HG02623 (cell line): ENCODE measurements at regions not wholly inside any gene's neighbourhood (a gene's known extent, or its start where the extent isn't known, plus 50 kb on each side); places are given as distances from the start of the nearest gene placed in this dataset.
"Not testable (repeated sequence)": the region's sequence is repeated elsewhere in the genome, so short reads cannot be mapped to it uniquely, and the experiment has no call there.

Experiments used
- ATAC-seq: cut with Tn5 transposase; IDR thresholded peaks from one replicate; pipeline ENCODE4 v1.9.1; 2021; ENCODE audit warnings: moderate library complexity; ENCODE audit not compliant: unreplicated experiment

DNA sequence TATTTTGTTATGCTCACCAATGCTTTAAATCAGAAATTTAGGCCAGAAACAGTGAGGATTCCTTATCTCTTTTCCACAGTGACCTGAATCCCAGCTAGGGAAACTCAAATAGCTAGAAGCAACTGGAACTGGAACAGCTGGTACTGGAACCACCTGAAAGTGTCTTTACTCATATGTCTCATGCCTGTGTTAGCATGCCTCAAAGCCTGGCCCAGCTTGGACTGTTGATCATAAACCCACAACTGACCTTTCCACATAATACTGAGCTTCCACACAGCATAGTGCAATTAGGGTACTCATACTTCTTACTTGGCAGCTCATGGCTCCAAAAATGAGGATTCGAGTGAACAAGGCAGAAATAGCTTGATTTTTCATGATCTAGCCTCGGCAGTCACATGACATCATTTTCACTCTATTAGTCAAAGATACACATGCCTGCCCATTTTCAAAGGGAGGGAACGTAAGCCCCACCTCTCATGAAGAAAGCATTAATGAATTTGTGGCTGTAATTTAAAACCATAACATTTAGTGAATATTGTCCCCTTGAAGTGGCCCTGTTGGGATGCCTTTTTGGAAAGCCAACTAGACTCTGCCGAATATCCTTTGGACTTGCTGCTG is 80.8 kb upstream of the ACSL1 start:
- ATAC-seq: no peak

DNA sequence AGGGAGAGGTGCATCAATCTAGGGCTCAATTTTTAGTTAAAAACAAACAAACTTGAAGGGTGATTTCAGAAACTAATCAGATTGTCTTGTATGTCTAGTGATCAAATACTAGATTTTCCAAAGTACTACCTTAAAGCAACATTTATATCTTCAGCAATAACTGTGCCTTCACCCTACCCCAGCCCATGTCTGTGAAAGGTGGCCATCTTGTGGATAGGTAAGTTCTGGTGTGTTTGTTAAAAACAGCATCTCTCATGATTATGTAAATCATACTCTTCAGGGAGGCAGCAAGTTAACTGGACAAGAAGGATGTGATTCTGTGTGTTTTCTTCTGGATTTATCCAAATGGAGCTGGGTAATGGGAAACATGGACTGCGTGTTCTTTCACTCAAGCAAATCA is 81.4 kb upstream of the ACSL1 start:
- ATAC-seq: peak; percentile 58

DNA sequence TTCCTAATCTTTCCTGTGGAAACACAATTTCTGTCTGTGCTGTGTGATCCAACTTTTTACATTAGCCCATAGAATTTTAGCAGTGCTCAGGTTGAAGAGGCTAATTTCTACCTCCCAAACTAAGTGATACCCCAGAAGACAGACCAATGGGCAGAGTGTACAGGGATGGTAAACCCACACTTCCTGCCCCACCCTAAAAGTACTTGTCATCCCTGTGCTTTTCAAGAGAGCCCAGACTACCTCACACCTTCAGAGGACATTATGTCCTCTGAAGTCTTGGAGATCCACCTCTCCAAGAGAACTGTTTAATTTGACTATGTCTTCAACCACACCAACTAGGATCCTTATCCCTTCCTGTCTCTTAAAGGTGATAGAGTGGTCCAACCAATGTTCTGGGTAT is 82.0 kb upstream of the ACSL1 start:
- no peak for ATAC-seq

DNA sequence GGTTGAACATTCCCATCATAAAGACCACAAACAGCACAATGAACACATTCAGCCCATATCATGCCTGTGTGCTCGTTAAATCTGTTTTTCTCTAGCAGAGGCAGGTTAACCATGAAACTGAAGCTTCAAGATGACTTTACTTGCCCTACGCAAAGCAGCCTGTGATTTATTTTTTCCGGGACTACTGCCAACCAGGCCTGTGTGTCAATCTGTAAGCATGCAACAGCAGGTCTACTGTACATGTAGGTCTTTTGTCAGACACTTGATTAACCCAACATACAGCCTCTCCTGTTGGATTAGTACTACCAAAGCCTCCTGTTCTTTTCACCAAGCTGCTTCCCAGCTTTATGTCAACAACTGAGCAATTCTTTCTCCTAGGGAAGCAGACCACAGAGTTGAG is 85.5 kb upstream of the ACSL1 start:
- no peak for ATAC-seq

DNA sequence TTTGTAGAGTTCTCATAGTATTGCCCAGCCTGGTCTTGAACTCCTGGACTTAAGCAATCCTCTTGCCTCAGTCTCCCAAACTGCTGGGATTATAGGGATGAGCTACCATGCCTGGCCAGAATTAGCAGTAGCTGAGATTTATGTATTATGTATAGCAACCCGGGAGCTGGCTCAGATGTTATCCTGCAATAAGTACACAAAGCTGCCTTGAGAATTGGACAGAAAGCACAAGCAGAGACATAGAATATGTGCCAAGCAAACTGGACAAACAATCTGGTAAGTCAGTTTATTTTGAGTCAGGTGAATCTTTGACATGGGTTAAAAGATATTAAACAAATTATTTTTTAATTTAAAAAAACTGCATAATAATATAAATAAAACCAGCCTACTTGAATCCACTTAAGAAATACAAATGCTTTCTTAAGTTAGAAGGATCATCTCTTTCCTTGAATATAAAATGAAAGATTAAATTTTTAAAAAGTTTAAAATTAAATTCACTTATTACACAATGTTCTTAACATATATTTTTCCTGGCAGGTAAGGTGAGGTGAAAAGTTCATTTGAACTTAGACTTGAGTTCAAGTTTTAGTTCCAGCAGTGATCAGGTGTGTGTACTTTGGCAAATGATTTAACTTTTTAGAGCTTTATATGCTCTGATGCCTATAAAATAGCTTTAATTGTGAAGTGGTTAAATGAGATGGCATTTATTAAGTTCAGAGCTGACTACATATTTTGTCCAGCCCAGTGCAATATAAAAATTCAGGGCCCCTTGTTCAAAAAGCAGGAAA is 87.8 kb upstream of the ACSL1 start:
- no peak for ATAC-seq

DNA sequence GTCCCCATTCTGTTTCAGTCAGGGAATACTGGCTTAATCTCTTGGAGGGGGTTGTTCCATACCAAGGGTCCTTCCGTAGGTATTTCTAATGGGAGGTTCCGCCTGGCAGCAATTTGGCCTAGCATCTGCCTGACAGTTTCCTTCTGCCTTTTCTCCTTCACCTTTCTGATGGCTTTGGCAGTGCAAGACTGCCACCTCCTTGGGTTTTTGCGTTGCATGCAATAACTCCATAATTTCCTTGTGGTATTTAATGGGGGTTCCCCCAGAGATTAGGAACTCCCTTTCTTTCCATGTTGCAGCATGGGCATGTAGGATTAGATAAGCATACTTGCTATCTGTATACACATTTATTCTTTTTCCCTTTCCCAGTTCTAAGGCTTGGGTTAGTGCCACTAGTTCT is 93.0 kb upstream of the ACSL1 start:
- ATAC-seq: not testable (repeated sequence)

DNA sequence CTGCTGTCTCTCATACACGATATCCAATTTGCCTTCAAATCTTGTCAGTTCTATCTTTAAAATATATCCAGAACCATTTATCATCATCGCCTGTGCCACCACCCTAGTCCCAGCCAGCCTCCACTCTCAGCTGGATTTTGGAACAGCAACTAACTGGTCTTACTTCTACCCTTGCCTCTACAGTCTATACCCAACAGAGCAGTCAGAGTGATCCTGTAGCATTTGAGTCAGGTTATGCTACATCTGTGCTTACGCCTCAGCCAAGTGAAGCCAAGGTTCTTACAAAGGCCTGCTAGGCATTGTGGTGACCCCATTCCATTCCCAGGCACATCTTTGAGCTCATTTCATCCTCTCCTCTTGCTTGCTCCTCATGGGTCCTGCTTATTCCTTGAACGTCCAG is 95.7 kb upstream of the ACSL1 start:
- no peak for ATAC-seq

DNA sequence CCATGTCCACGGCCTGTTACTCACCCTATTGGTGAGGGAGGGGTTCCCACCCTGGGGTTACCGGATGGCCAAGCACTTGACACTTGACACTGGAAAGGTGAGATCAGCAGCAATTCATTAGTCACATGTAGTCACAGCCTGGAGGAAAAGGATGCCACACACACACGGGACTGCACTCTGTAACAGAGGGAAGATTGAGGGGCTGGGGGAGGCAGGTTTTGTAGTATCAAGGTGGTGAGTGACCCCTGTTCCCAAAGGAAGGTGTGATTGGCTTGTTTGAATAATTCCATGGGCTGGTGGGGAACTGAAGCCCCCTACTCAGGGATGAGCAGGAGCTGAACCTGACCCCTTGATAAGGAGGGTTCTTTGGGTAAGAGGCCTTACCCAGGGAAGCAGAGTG is 96.0 kb upstream of the HELT start:
- no peak for ATAC-seq

DNA sequence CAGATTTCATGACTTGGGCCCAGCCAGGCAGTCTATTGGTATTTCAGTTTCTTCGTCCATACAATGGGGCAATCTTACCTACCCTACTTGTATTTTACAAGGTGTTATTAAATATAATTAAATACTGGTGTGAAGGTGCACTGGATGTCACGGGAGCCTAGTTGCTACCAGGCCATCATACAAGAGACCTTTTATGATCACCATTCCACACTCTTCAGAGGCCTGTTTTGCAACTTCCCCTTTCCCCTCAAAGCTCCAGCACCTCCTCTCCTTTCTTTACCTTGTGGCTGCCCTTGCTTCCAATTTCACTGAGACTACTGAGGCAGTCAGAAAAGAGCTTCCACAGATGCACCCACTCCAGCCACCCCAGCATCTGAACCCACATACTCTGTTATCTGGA is 93.8 kb upstream of the HELT start:
- ATAC-seq: no peak

DNA sequence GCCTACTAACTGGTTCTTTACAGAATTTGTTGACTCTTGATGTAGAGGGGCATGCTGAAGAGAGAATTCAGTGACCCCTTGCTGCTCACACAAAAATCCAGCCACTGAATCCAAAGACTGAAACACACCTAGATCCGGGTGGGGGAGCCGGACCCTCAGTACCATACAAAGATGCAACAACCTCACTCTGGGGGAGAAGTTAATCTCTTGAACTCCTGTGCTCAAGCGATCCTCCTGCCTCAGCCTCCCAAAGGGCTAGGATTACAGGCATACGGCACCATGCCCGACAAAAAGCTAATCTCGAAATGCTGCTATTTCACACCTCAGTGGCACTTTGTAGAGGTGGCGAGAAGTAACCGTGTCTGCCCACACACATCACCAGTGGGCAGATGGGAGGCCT is 88.8 kb upstream of the HELT start:
- ATAC-seq: no peak

DNA sequence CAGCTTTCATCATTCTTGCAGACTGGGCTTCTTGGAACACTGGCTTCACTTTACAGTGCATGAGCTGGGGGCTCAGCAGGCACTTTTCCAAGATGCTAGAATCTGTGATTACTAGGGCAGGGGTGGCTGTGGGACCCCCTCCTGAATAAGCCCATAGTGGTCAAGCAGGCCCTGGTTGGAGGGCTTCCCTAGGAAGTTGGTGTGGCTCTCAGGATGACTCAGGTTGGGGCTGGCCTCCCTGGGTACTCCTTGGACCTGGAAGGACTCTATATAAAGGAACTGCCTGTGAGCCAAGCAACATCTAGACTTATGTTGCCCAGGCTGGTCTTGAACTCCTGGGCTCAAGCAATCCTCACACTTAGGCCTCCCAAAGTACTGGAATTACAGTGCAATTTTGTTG is 88.3 kb upstream of the HELT start:
- no peak for ATAC-seq

DNA sequence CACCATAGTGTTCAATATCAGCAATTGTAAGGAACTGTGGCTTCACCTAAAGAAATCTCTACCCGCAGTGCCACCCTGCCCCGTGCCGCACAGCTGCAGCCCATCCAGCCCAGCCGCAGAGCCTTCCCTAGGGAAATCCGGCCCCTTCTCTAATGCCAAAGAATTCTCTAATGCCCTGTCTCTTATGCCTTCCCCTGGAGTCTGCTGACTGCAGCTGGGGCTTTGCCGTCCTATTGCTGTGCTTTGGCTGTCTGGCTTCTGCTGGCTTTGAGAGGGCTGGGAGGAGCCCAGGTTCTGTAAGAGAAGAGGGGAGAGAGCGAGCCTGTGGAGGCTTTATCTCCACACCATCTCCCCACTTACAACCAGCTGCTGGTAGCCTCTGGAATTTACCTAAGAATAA is 85.9 kb upstream of the HELT start:
- no peak for ATAC-seq

DNA sequence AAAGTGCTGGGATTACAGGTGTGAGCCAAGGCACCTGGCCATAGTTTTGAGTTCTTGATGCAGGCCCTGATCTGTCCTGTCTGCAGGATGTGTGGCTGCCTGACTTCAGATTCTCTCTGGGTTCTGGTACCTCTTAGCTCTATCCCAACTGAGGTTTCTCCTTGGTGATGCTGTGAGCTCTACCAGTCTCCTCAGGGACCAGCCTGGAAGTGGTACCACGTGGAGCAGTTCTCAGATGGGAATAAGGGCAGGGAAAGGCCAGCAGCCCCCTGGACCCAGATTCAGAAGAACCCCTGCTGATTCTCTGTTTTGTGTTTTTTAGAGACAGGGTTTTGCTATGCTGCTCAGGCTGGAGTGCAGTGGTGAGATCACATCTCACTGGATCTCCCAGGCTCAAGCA is 85.0 kb upstream of the HELT start:
- ATAC-seq: no peak

DNA sequence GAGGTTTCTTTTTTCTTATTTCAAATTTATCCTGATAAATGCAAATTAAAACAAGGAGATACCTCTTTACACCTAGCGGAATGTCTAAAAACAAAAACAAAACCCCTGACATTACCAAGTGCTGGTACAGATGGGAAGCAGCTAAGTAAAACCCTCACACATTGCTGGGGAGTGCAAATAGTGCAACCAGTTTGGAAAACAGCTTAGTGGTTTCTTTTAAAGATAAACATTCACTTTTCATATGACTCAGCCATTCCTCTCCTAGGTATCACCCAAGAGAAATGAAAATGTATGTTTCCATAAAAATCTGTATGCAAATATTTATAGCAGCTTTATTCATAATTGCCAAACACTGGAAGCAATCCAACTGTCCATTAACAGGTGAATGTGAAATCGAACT is 84.1 kb upstream of the HELT start:
- ATAC-seq: no peak

DNA sequence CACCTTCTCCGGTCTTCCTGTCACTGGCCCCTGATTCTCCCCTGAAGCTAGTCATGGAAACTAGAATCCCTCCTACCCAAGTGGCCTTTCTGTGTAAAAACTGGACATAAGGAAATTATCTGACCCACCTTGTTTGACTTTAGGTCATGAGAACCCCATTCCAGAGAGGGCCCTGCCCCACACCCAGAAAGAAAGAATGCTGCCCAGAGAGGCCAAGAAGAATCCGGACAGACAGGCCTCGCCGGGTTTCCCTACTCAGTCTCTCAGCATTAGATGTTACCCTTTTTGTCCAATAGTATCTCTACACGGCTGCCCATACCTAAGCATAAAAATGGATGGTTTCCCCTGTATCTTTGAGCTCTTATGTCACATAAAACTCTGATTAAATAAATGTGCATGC is 83.3 kb upstream of the HELT start:
- ATAC-seq: no peak

DNA sequence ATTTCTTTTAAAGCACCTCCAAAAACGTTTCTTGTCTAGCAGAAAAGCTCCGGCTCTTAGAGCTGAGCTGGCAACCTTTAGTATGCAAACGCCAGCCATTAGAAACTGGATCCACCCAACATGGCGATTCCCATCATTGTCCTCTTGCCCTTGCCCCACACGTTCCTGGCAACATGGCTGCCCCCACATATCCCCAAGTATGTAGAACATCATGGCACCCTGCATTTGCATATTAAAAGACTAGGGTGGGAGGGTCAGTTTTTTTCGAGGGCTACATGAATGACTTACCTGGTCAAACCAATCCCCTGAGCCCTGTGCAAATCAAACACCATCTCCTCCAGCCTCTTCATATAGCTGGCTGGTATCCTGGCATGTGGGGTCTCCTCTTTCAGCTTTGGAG is 82.2 kb upstream of the HELT start:
- ATAC-seq: no peak

DNA sequence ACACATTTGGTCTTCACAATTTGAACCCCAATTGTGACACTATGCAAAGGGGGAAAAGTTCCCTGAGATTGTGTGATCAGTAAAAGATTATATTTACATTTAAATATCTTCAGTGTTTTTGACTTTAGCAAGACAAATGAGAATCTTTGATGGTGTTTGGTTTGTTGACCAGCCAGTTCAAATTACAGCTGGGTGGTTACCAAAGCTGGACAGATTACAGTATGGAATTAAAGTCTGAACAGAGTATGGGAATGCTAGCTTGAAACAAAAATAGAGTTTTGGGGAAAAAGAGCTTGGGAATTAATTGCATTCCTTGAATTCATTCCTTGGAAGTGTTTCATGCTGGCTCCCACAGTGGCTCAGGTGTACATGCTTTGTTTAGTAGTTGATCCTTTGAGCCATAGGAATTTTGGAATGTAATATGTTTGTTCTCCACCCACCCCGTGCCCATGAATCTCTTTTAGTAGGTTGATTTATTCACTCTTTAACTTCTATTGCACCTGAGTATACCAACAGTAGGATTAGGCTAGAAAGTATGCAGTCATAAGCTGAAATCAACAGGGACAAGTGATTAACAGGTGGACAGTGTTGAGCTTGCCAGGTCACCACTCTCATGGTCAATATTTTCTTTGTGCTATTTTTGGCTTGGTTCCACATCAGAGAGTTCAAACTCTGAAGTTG is 81.1 kb upstream of the HELT start:
- no peak for ATAC-seq

DNA sequence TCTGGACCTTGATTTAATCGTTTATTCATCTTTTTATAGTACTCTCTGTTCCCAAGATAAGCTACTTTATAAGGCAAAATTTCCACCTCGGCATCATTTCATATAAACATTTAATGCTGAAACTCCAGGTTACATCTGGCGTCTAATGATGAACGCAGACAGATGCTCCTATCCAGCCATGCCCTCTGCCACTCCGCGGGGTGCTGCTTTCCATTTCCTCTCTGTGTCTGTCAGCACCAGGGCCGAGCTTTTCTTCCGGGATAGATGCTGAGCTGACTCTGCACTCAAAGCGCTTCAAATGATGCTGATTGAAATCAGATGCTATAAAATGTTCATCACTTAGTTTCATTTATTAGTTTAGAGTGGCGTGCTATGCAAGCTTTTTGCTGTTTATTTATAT is 80.5 kb upstream of the HELT start:
- no peak for ATAC-seq

DNA sequence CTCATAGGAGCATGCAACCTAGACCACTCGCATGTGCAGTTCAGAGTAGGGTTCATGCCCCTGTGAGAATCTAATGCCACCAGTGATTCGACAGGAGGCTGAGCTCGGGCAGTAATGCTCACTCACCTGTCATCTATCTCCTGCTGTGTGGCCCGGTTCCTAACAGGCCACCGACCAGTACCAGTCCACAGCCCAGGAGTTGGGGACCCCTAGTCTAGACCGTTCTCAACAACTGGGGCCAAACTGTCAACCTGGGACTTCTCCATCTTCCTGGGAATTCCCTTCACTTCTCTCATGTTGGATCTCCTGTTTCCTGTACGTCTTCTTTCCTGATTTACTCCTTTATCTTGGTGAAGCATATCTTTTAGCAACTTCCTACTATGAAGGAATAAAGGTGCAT is 79.4 kb upstream of the HELT start:
- no peak for ATAC-seq

DNA sequence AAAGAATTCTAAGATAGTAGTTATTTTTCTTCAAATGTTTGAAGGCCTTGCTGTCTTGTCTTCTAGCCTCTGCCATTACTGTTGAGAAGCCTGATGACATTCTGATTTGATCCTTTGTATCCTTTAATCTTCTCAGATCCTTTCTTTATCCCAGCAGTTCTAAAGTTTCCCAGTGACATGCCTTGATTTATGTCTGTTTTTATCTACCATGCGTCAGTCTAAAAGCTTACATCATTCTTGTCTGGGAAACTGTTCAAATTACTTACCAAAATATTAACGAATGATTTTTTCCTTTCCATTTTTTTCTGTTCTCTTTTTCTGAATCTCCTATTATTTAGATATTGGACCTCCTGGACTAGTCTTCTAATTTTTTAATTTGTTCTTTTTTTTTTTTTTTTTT is 78.3 kb upstream of the HELT start:
- ATAC-seq: no peak

DNA sequence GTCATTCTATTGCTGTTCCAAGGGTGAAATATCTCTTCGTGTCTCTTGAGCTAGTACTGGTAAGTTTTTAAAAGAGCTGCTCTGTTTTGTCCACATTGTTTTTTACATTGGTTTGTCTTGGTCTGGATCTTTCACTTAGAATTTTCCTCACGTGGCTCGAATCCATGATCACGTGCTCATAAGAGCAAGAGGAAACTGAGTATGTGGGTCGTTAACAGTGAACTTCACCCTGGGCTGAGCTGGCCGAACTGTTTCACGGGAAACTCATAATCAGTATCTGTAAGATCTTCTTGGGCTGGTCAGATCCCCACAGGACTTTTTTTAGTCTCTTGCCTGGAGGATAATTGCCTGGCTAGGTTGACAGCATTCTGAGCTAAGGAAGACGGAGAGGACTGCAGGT is 77.8 kb upstream of the HELT start:
- no peak for ATAC-seq

DNA sequence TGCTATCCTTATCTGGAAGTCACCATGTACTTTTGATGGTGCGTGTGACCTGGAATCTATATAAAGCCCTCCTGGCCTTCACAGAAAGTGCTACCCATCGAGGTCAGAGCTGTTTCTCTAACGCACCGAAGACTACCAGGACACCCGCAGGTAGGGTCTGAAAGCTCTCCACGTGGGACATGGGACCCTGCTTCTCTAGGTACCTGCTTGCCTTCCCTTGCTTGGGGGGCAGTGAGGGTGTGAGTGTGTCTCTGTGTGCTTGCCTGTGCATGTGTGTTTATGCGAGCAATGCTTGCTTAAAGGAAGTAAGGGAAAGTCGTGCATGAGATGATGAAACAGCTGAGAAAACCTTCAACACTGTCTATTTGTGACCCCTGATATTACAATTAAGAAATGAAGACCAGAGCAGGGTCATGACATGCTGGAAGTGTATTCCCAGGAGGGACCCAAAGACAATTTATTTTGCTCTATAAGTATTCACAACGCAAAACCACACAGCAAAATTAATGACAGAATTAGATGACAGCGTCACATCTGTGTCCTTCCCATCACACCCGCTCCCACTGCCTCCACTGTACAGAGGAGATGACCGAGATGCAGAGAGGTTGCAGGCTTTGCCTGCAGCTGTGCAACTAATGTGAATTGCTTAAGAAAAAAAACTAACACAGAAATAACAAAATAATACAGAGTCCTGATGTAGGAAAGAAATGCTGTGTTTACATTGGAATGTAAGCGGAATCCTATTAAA is 76.4 kb upstream of the HELT start:
- ATAC-seq: no peak
